K562 (cell line): ENCODE measurements at regions not wholly inside any gene's neighbourhood (a gene's known extent, or its start where the extent isn't known, plus 50 kb on each side); places are given as distances from the start of the nearest gene placed in this dataset.

Experiments used
- ARID2 ChIP-seq: fragments of 450-650 bp; IDR thresholded peaks from 2 replicates; pipeline ENCODE4 v1.6.1; 2017; ENCODE audit warnings: antibody characterized with exemption, mild to moderate bottlenecking
- EP300 ChIP-seq: IDR thresholded peaks from 2 replicates; pipeline ENCODE4 v1.6.1; 2012; ENCODE audit warnings: low read length, improper control_type of control experiment
- MAFF ChIP-seq: IDR thresholded peaks from 2 replicates; pipeline ENCODE4 v1.6.1; 2012; ENCODE audit warnings: low read length, improper control_type of control experiment
- MIER1 ChIP-seq: fragments of 450-650 bp; IDR thresholded peaks from 2 replicates; pipeline ENCODE4 v1.6.1; 2016; ENCODE audit warnings: antibody characterized with exemption, mild to moderate bottlenecking, low read depth
- POLR2A ChIP-seq: fragments of 450-650 bp; conservative IDR thresholded peaks from 2 replicates; pipeline ENCODE4 v1.6.1; 2016
- TF ChIP-seq, protein P1 (sequence below): fragments of 150-350 bp; IDR thresholded peaks from 2 replicates; pipeline ENCODE4 v1.6.1; 2014; ENCODE audit warnings: low read depth, mild to moderate bottlenecking, low read length, borderline replicate concordance

DNA sequence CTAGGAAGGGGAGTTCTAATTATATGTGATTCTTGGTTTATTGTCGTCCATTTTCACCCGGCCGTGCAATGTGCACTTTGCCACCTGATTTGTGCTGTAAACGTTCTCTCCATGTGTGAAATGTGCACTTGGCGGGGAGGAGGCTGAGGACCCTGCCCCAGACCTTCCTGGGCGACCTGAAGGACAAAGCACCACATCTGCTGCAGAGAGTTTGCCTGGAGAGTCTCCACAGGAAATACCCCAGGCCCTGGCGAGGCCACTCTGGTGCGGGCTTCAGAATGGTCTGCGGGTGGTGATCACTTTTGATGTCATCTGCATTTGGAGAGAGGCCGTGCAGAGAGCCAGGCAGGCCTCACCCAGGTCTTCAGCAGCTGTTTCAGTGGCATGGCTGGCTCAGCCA lies 224.7 kb downstream of the BRD1 start:
- TF ChIP-seq POLR2A (no peak), MIER1 (no peak), ARID2 (no peak), MAFF (no peak), EP300 (no peak)
- TF ChIP-seq, protein P1, sequence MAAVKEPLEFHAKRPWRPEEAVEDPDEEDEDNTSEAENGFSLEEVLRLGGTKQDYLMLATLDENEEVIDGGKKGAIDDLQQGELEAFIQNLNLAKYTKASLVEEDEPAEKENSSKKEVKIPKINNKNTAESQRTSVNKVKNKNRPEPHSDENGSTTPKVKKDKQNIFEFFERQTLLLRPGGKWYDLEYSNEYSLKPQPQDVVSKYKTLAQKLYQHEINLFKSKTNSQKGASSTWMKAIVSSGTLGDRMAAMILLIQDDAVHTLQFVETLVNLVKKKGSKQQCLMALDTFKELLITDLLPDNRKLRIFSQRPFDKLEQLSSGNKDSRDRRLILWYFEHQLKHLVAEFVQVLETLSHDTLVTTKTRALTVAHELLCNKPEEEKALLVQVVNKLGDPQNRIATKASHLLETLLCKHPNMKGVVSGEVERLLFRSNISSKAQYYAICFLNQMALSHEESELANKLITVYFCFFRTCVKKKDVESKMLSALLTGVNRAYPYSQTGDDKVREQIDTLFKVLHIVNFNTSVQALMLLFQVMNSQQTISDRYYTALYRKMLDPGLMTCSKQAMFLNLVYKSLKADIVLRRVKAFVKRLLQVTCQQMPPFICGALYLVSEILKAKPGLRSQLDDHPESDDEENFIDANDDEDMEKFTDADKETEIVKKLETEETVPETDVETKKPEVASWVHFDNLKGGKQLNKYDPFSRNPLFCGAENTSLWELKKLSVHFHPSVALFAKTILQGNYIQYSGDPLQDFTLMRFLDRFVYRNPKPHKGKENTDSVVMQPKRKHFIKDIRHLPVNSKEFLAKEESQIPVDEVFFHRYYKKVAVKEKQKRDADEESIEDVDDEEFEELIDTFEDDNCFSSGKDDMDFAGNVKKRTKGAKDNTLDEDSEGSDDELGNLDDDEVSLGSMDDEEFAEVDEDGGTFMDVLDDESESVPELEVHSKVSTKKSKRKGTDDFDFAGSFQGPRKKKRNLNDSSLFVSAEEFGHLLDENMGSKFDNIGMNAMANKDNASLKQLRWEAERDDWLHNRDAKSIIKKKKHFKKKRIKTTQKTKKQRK, result no peak
